DMS53 treated with DMSO at 0.1 percent for 48 hours (cell line): ENCODE measurements at regions not wholly inside any gene's neighbourhood (a gene's known extent, or its start where the extent isn't known, plus 50 kb on each side); places are given as distances from the start of the nearest gene placed in this dataset.
"Not testable (repeated sequence)": the region's sequence is repeated elsewhere in the genome, so short reads cannot be mapped to it uniquely, and the experiment has no call there.

Source experiments
- DNase-seq: peaks from one replicate; lab custom pipeline; 2025; ENCODE audit not compliant: unreplicated experiment; lab: John Stamatoyannopoulos, UW

- DNase-seq, result no peak
These were observed 620.6 kb downstream of the IRS1 start for GRCh38 chr2:226179010-226179409.

- DNase-seq, result no peak
These were observed 623.2 kb downstream of the IRS1 start for GRCh38 chr2:226176283-226176984.

GRCh38 chr2:226174390-226174789 lies 625.2 kb downstream of the IRS1 start:
- no peak for DNase-seq

GRCh38 chr2:226172939-226173338 lies 626.7 kb downstream of the IRS1 start:
- DNase-seq, result no peak

GRCh38 chr2:226172309-226172708 lies 627.3 kb downstream of the IRS1 start:
- no peak for DNase-seq

GRCh38 chr2:226169751-226170581 lies 629.7 kb downstream of the IRS1 start:
- DNase-seq, result no peak

GRCh38 chr2:226168496-226169160 lies 631.0 kb downstream of the IRS1 start:
- DNase-seq, result no peak

GRCh38 chr2:226164512-226164911 lies 635.1 kb downstream of the IRS1 start:
- DNase-seq, result no peak

GRCh38 chr2:226160617-226161016 lies 639.0 kb downstream of the IRS1 start:
- DNase-seq, result not testable (repeated sequence)

- no peak for DNase-seq
These were observed 639.6 kb downstream of the IRS1 start for GRCh38 chr2:226159875-226160479.

- no peak for DNase-seq
These were observed 640.7 kb downstream of the IRS1 start for GRCh38 chr2:226158940-226159339.

- DNase-seq, result no peak
These were observed 641.4 kb downstream of the IRS1 start for GRCh38 chr2:226158229-226158628.

GRCh38 chr2:226155093-226155875 lies 644.3 kb downstream of the IRS1 start:
- DNase-seq, result no peak

GRCh38 chr2:226154610-226155009 lies 645.0 kb downstream of the IRS1 start:
- no peak for DNase-seq

- DNase-seq, result no peak
These were observed 646.1 kb downstream of the IRS1 start for GRCh38 chr2:226153553-226153952.

GRCh38 chr2:226151157-226151556 lies 648.5 kb downstream of the IRS1 start:
- DNase-seq, result no peak

GRCh38 chr2:226143091-226143490 lies 656.5 kb downstream of the IRS1 start:
- DNase-seq, result no peak

- no peak for DNase-seq
These were observed 657.2 kb downstream of the IRS1 start for GRCh38 chr2:226142463-226142862.

- no peak for DNase-seq
These were observed 659.0 kb downstream of the IRS1 start for GRCh38 chr2:226140594-226140993.

GRCh38 chr2:226139759-226140158 lies 659.9 kb downstream of the IRS1 start:
- DNase-seq, result no peak
